Fibroblast of skin of scalp (primary cell): ENCODE measurements at regions not wholly inside any gene's neighbourhood (a gene's known extent, or its start where the extent isn't known, plus 50 kb on each side); places are given as distances from the start of the nearest gene placed in this dataset.
"Not testable (repeated sequence)": the region's sequence is repeated elsewhere in the genome, so short reads cannot be mapped to it uniquely, and the experiment has no call there.

Experiments
- DNase-seq: peaks from one replicate; pipeline ENCODE4 v3.0.0-alpha.2; 2013

- DNase-seq, result no peak
Measured at GRCh38 chr6:80489911-80490635, 383.6 kb downstream of the BCKDHB start.

- no peak for DNase-seq
Measured at GRCh38 chr6:80488190-80488589, 381.7 kb downstream of the BCKDHB start.

- not testable (repeated sequence) for DNase-seq
Measured at GRCh38 chr6:80485494-80485893, 379.0 kb downstream of the BCKDHB start.

- no peak for DNase-seq
Measured at GRCh38 chr6:80482056-80482455, 375.6 kb downstream of the BCKDHB start.

GRCh38 chr6:80480421-80481157, 374.1 kb downstream of the BCKDHB start:
- peak; percentile 68 for DNase-seq

- peak; percentile 57 for DNase-seq
Measured at GRCh38 chr6:80478030-80478429, 371.6 kb downstream of the BCKDHB start.

GRCh38 chr6:80477591-80477990, 371.1 kb downstream of the BCKDHB start:
- DNase-seq, result peak; percentile 66

- DNase-seq, result no peak
Measured at GRCh38 chr6:80472271-80472670, 365.8 kb downstream of the BCKDHB start.

- no peak for DNase-seq
Measured at GRCh38 chr6:80469977-80470376, 363.5 kb downstream of the BCKDHB start.

- no peak for DNase-seq
Measured at GRCh38 chr6:80468398-80468797, 361.9 kb downstream of the BCKDHB start.

- DNase-seq, result no peak
Measured at GRCh38 chr6:80467408-80467807, 360.9 kb downstream of the BCKDHB start.

- peak; percentile 91 for DNase-seq
Measured at GRCh38 chr6:80466981-80467380, 360.5 kb downstream of the BCKDHB start.

- no peak for DNase-seq
Measured at GRCh38 chr6:80465513-80465912, 359.0 kb downstream of the BCKDHB start.

- no peak for DNase-seq
Measured at GRCh38 chr6:80464901-80465300, 358.4 kb downstream of the BCKDHB start.

- DNase-seq, result no peak
Measured at GRCh38 chr6:80463197-80463596, 356.7 kb downstream of the BCKDHB start.

GRCh38 chr6:80460257-80460865, 353.9 kb downstream of the BCKDHB start:
- no peak for DNase-seq

- peak; percentile 92 for DNase-seq
Measured at GRCh38 chr6:80457439-80457933, 351.0 kb downstream of the BCKDHB start.

GRCh38 chr6:80456724-80457438, 350.4 kb downstream of the BCKDHB start:
- DNase-seq, result no peak

GRCh38 chr6:80454661-80455365, 348.3 kb downstream of the BCKDHB start:
- peak; percentile 63 for DNase-seq

- DNase-seq, result peak; percentile 94
Measured at GRCh38 chr6:80454197-80454596, 347.7 kb downstream of the BCKDHB start.

GRCh38 chr6:80449726-80450125, 343.3 kb downstream of the BCKDHB start:
- DNase-seq, result no peak

- DNase-seq, result no peak
Measured at GRCh38 chr6:80446454-80447045, 340.1 kb downstream of the BCKDHB start.
